Muscle layer of colon (tissue), 2 donors: ENCODE measurements at regions not wholly inside any gene's neighbourhood (a gene's known extent, or its start where the extent isn't known, plus 50 kb on each side); places are given as distances from the start of the nearest gene placed in this dataset.

Experiments
- H3K27ac ChIP-seq: one replicate; pipeline ENCODE4 v1.7.0; 2013; ENCODE audit warnings: low read depth, mild to moderate bottlenecking, low read length, moderate library complexity
- H3K27me3 ChIP-seq, 2 donors: one replicate each; pipeline ENCODE4 v1.7.0; 2013; ENCODE audit warnings: low read length in 2 of 2, mild to moderate bottlenecking in 2 of 2; ENCODE audit not compliant: insufficient read depth in 2 of 2, control insufficient read depth in 1 of 2
- H3K36me3 ChIP-seq: one replicate; pipeline ENCODE4 v1.7.0; 2013; ENCODE audit warnings: mild to moderate bottlenecking, low read length; ENCODE audit not compliant: insufficient read depth
- H3K4me1 ChIP-seq: one replicate; pipeline ENCODE4 v1.7.0; 2013; ENCODE audit warnings: mild to moderate bottlenecking, low read length; ENCODE audit not compliant: insufficient read depth
- H3K4me3 ChIP-seq, 2 donors: one replicate each; pipeline ENCODE4 v1.7.0; 2013; ENCODE audit warnings: low read length in 2 of 2, low read depth in 1 of 2, mild to moderate bottlenecking in 1 of 2, moderate library complexity in 1 of 2
- H3K9ac ChIP-seq: one replicate; pipeline ENCODE4 v1.7.0; 2013; ENCODE audit warnings: low read length
- H3K9me3 ChIP-seq: one replicate; pipeline ENCODE4 v1.7.0; 2013; ENCODE audit warnings: mild to moderate bottlenecking, low read length
- donor health status: abdominal sarcoma.
- donor health status: Adenocarcinoma of cecum.

DNA sequence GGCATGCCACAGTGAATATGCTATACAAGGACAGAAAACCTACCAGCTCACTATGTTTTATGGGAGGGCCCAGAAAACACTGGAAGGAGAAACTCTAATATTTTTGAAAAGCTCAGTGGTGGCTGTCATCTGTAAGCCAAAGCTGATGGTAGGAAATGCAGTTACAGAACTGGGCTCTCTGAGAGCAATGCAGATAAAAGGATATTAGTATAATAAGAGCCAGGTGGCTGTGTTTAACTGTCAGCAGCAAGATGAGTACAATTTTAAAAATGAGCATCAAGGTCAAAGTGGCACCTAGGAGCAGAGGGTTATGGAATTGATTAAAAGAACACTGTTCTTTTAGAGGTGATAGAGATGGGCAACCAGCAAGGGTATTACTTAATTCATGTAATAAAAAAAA, 345.0 kb downstream of the NDFIP2 start:
- no peaks in the 10 kb centered on the region for H3K4me1 ChIP-seq
- H3K27me3 ChIP-seq = no peaks in the 10 kb centered on the region
- H3K9me3 ChIP-seq = no peaks in the 10 kb centered on the region
- no peak overlapping the region for H3K4me3 ChIP-seq
- no peak overlapping the region for H3K9ac ChIP-seq
- H3K27ac ChIP-seq = no peak overlapping the region
- H3K36me3 ChIP-seq = no peaks in the 10 kb centered on the region

DNA sequence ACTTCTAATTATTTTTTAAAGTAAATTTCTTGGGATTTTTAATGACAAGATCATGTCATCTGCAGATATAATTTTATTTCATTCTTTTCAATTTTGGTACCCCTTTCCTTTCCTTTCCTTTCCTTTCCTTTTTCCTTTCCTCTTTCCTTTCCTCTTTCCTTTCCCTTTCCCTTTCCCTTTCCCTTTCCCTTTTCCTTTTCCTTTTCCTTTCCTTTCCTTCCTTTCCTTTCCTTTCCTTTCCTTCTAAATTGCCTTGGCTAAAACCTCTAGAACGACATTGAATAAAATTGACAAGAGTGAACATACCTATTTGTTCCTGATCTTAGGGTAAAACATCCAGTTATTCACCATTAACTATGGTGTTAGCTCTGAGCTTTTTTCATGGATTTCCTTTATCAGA, 334.1 kb downstream of the NDFIP2 start:
- no peaks in the 10 kb centered on the region for H3K27me3 ChIP-seq
- H3K4me1 ChIP-seq = no peaks in the 10 kb centered on the region
- H3K4me3 ChIP-seq = no peak overlapping the region
- no peak overlapping the region for H3K27ac ChIP-seq
- no peaks in the 10 kb centered on the region for H3K9me3 ChIP-seq
- H3K36me3 ChIP-seq = no peaks in the 10 kb centered on the region
- H3K9ac ChIP-seq = no peak overlapping the region

DNA sequence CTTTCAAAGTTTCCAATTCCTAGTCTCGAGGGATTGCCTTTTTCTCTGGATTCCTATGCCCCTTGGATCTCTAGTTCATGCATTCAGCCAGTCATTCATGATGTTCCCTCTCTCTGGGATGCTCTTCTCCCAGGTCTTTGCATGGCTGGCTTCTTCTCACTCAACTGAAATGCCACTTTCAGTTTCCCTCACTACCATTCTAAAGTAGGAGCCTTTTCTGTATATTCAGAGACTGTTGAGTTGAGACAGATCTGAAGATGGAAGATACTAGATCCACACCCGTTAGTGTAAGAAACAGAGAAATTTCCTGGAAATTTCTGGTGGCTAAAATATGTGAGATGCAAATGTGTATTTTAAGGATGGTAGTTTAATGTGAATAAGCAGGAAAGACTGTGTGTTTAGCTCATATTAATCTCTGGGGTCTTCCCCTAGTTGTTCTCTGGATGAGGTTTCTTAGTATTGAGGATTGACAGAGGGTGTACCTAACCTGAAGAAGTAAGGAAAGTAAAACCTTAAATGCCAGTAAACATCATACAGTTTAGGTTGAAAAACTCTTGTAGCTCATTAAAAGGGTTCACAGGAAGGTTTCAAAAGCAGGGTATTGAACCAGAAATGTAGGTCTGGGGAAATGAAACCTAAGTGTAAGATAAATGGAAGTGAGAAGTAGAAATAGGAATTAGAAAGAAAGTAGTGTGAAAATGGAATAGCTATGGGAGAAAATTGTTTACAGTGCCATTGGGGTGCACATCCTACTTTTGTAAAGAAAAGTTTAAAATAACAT, 331.3 kb downstream of the NDFIP2 start:
- Histone ChIP-seq H3K9me3 (no peaks in the 10 kb centered on the region), H3K27me3 (no peaks in the 10 kb centered on the region), H3K4me1 (no peaks in the 10 kb centered on the region), H3K27ac (no peak overlapping the region), H3K4me3 (no peak overlapping the region), H3K9ac (no peak overlapping the region), H3K36me3 (no peaks in the 10 kb centered on the region)

DNA sequence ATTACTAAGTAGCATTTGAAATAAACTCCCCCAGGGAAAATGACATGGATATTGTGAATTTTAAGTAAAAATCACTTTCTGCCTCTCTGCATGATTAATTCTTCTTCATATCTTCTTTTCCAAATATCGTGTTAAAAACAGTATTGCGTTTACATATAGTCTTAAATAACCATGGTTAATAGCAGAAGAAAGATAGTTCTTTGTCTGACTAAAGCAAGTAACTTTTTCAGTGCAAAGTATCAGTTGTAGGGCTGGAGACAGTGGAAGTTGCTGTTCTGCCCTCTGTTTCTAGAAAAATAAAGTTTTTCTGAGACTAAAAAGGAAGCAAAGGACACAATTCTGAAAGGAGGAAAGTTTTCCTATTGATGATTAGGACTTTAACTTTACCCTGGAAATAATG, 330.2 kb downstream of the NDFIP2 start:
- H3K4me1 ChIP-seq = no peaks in the 10 kb centered on the region
- H3K27me3 ChIP-seq = no peaks in the 10 kb centered on the region
- no peak overlapping the region for H3K27ac ChIP-seq
- H3K9ac ChIP-seq = no peak overlapping the region
- no peaks in the 10 kb centered on the region for H3K9me3 ChIP-seq
- no peak overlapping the region for H3K4me3 ChIP-seq
- H3K36me3 ChIP-seq = no peaks in the 10 kb centered on the region

DNA sequence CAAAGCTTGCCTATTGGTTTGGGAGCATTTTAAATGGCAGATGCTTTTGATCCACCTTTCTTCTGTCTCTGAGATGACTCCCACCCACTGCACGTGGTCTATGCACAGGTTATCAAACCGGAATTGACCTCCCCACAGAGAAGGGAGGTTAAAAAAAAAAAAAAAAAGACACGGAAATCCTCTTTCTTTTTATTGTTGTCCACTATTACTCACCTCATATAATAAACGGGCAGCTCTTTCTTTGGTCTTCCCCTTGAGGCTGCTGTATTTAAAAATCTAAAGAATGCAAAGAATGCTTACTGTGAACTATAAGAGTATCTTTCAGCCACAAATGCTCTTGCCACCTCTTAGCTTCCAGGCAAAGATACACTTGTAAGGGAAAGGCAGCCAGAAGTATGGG, 329.7 kb downstream of the NDFIP2 start:
- H3K4me3 ChIP-seq = no peak overlapping the region
- H3K36me3 ChIP-seq = no peaks in the 10 kb centered on the region
- H3K9me3 ChIP-seq = no peaks in the 10 kb centered on the region
- H3K27ac ChIP-seq = no peak overlapping the region
- no peak overlapping the region for H3K9ac ChIP-seq
- no peaks in the 10 kb centered on the region for H3K4me1 ChIP-seq
- no peaks in the 10 kb centered on the region for H3K27me3 ChIP-seq

DNA sequence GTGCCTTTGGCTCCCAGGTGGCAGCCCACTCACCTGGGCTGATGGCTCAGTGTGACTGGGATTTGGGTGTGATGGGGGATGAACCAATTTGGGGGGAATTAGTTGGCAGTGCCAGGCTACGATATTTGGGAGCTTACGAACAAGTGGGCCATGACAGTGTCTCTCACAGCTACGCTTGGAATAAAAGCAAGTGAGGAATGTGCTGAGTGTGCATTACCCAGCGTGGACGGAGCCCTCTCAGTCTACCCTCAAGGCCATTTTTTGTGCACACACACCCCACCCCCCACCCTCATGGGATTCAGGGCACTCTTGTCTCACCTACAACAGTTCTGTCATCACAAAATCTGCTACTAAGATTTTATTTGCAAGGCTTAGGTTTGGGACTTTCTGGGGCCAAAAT, 329.1 kb downstream of the NDFIP2 start:
- Histone ChIP-seq H3K4me3 (no peak overlapping the region), H3K4me1 (no peaks in the 10 kb centered on the region), H3K36me3 (no peaks in the 10 kb centered on the region), H3K9ac (no peak overlapping the region), H3K9me3 (no peaks in the 10 kb centered on the region), H3K27ac (no peak overlapping the region), H3K27me3 (no peaks in the 10 kb centered on the region)

DNA sequence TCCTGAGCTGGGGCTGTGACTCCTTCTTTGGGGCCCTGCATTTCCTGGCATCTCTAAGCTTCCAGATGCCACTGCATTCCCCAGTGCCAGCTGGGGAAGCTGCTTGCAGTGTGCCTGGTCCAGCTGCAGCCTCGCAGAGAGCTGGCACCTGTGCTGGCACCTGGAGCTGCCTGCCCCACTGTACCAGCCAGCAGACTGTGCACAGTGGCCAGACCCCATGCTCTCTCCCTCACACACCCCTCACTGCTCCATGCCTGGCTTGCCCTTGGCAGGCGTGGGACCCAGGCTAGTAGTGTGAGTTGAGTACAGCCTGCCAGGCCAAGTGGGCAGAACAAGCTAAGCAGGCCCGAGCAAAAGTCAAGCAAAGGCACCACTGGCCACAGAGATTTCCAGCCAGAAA, 327.5 kb downstream of the NDFIP2 start:
- no peaks in the 10 kb centered on the region for H3K36me3 ChIP-seq
- no peaks in the 10 kb centered on the region for H3K4me1 ChIP-seq
- no peaks in the 10 kb centered on the region for H3K27me3 ChIP-seq
- H3K27ac ChIP-seq = no peak overlapping the region
- no peaks in the 10 kb centered on the region for H3K9me3 ChIP-seq
- no peak overlapping the region for H3K4me3 ChIP-seq
- no peak overlapping the region for H3K9ac ChIP-seq

DNA sequence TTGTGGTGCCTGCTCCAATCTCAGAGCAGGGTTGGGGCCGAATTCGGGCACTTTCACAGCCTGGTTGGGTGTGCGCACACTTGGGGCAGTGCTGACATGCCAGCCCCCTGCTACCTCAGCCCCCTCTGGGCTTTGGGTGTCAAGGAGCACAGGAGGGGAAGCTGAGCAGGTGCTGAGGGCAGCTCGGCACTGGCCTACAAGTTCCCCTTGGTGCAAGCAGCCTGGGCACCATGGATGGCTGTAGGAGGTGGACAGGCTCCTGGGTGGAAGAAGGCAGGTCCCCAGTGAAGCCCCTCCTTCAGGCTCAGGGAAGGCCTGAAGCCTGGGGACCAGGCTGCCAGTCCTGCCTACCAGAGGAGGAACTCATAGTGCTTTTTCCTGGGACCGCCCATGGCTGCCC, 326.6 kb downstream of the NDFIP2 start:
- no peaks in the 10 kb centered on the region for H3K4me1 ChIP-seq

DNA sequence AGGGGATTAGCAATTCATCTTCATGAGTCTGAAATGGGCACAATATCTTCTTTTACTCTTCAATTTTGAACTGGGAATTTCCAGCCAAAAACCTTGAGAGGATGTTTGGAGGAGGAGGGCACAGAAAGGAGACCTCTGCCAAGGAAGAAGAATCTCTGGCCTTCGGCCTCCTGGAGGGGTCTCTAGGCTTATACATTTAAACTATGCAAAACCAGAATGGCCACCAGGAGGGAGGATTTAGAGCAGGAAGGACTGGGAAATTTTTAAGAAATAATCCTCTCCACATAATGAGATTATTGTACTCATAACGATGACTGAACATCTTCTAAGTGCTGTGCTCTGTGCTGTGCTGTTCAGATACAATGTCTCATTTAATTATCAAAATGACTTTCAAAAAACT, 325.9 kb downstream of the NDFIP2 start:
- no peak overlapping the region for H3K4me3 ChIP-seq
- no peak overlapping the region for H3K27ac ChIP-seq
- no peaks in the 10 kb centered on the region for H3K9me3 ChIP-seq
- H3K9ac ChIP-seq = no peak overlapping the region
- H3K36me3 ChIP-seq = no peaks in the 10 kb centered on the region
- no peaks in the 10 kb centered on the region for H3K4me1 ChIP-seq
- no peaks in the 10 kb centered on the region for H3K27me3 ChIP-seq

More for the DNA sequence above, 326.6 kb downstream of the NDFIP2 start:
- H3K27me3 ChIP-seq = no peaks in the 10 kb centered on the region
- H3K9ac ChIP-seq = no peak overlapping the region
- H3K9me3 ChIP-seq = no peaks in the 10 kb centered on the region
- no peak overlapping the region for H3K4me3 ChIP-seq
- H3K27ac ChIP-seq = no peak overlapping the region
- no peaks in the 10 kb centered on the region for H3K36me3 ChIP-seq

DNA sequence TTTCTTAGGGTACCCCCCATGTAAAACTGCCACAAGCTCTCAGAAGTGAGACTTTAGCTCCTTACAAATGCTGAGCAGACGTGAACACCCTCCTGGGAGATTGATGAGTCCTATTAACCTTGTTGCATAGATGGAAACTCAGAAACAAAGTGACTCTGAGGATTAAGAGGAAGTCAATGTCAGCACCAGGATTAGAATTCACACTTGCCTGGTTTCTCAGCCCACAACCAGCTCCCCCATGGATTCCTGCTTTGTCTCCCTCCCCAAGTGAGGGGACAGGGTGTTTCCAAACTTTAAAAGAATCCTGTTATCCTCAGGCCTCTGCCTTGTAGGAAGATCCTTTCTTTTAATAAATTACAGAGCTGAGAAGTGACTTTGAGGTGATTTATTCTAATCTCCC, 324.4 kb downstream of the NDFIP2 start:
- Histone ChIP-seq H3K36me3 (no peaks in the 10 kb centered on the region), H3K27ac (no peak overlapping the region), H3K27me3 (no peaks in the 10 kb centered on the region), H3K9me3 (no peaks in the 10 kb centered on the region), H3K9ac (no peak overlapping the region), H3K4me3 (no peak overlapping the region), H3K4me1 (no peaks in the 10 kb centered on the region)

DNA sequence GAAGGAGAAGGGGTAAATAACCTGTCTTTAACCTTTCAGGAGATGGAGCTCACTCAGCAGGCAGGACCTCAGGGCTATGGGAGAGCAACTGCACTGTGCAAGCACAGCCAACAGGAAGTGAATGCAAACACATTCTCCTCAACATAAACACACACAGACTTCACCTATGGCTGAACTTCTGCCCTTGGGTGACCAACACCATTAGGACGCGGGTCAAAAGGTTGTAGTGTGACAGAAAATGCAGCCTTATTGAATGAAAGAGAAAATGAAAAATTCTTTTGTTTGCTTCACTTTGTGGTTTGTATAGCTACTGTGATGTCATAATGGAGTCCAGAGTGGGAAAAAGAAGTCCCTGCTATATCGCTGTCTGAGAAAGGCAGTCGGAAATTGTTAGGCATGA, 323.0 kb downstream of the NDFIP2 start:
- Histone ChIP-seq H3K9ac (no peak overlapping the region), H3K9me3 (no peaks in the 10 kb centered on the region), H3K4me1 (no peaks in the 10 kb centered on the region)

DNA sequence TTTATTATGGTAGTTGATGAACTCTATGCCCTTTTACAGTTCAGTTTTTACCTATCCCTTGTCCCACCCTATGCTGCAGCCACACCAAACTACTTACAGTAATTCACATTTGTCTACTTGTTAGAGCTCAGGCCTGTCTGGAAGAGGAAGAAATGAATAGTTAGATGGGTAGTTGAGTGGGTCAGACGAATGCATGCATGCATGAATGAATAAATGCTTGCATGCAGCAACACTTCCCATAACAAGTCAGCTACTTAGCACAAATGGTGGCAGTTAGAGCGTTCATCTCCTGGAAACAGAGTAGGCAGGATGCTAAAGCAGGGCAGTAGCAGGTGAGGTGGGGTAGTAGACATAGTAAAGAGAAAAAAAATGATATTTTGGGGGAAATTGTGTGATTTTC, 322.3 kb downstream of the NDFIP2 start:
- H3K9me3 ChIP-seq = no peaks in the 10 kb centered on the region
- H3K4me3 ChIP-seq = no peak overlapping the region
- H3K27me3 ChIP-seq = no peaks in the 10 kb centered on the region
- H3K27ac ChIP-seq = no peak overlapping the region
- no peaks in the 10 kb centered on the region for H3K4me1 ChIP-seq
- H3K9ac ChIP-seq = no peak overlapping the region
- H3K36me3 ChIP-seq = no peaks in the 10 kb centered on the region

More for the DNA sequence above, 323.0 kb downstream of the NDFIP2 start:
- Histone ChIP-seq H3K36me3 (no peaks in the 10 kb centered on the region), H3K4me3 (no peak overlapping the region), H3K27me3 (no peaks in the 10 kb centered on the region), H3K27ac (no peak overlapping the region)
